IPS-18a (cell line): ENCODE measurements at regions not wholly inside any gene's neighbourhood (a gene's known extent, or its start where the extent isn't known, plus 50 kb on each side); places are given as distances from the start of the nearest gene placed in this dataset.
"Not testable (repeated sequence)": the region's sequence is repeated elsewhere in the genome, so short reads cannot be mapped to it uniquely, and the experiment has no call there.

Experiments
- H3K27ac ChIP-seq: one replicate; pipeline ENCODE4 v1.5.1; 2013; ENCODE audit warnings: low read length
- H3K27me3 ChIP-seq: one replicate; pipeline ENCODE4 v1.6.1; 2013; ENCODE audit warnings: mild to moderate bottlenecking, low read length; ENCODE audit not compliant: control insufficient read depth, insufficient read depth
- H3K36me3 ChIP-seq: one replicate; pipeline ENCODE4 v1.6.1; 2013; ENCODE audit warnings: low read depth, low read length; ENCODE audit not compliant: control insufficient read depth
- H3K4me1 ChIP-seq: one replicate; pipeline ENCODE4 v1.6.1; 2013; ENCODE audit warnings: low read depth, low read length; ENCODE audit not compliant: control insufficient read depth
- H3K4me3 ChIP-seq: one replicate; pipeline ENCODE4 v1.5.1; 2013; ENCODE audit warnings: low read length
- H3K9ac ChIP-seq: one replicate; pipeline ENCODE4 v1.6.1; 2013; ENCODE audit warnings: mild to moderate bottlenecking, low read length, moderate library complexity
- H3K9me3 ChIP-seq: one replicate; pipeline ENCODE4 v1.6.1; 2013; ENCODE audit warnings: low read depth, low read length; ENCODE audit not compliant: control insufficient read depth

DNA sequence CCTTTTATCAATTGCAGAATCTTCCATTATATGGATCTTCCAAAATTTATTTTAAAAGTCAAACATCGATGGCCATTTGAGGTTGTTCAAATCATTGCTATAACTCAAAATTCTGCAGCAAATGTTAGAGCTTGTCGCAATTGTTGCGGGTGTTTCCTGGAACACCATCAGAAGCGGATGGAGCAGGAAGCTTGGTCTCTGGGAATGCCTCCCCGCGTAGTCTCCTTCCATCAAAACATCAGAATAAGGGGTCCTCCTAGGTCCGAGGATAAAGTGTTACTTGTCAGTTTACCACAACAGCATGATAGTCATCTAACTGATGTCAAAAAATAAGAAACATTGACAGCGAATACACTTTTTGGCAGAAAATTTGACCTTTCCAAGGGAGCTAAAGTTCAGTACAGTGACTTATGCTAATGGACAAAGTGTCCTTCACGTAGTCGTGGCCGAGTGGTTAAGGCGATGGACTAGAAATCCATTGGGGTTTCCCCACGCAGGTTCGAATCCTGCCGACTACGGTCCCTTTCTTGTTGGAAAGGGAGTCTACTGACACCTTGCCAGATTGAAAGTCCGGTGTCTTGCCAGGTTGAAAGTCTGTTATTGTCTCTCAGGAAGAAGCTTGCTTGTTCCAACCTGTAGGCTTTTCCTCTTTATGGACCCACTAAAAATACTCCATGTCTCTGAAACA, 59.0 kb upstream of the ZNF184 start:
- H3K9ac ChIP-seq: no peak overlapping the region
- no peak overlapping the region for H3K4me3 ChIP-seq
- no peaks in the 10 kb centered on the region for H3K36me3 ChIP-seq
- H3K27me3 ChIP-seq: no peaks in the 10 kb centered on the region
- H3K9me3 ChIP-seq: no peaks in the 10 kb centered on the region
- H3K4me1 ChIP-seq: no peaks in the 10 kb centered on the region
- no peak overlapping the region for H3K27ac ChIP-seq

DNA sequence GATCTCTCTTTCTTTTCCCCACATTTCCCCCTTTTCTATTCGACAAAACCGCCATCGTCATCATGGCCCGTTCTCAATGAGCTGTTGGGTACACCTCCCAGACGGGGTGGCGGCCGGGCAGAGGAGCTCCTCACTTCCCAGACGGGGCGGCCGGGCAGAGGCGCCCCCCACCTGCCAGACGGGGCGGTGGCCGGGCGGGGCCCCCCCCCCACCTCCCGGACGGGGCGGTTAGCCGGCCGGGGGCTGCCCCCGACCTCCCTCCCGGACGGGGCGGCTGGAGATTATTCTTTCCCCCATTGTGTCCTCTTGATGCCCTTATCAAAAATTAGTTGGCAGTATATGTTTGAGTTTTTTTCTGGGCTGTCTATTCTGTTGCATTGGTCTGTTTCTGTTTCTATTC, 56.9 kb upstream of the ZNF184 start:
- H3K27ac ChIP-seq, H3K9ac ChIP-seq, H3K4me1 ChIP-seq: not testable (repeated sequence)

DNA sequence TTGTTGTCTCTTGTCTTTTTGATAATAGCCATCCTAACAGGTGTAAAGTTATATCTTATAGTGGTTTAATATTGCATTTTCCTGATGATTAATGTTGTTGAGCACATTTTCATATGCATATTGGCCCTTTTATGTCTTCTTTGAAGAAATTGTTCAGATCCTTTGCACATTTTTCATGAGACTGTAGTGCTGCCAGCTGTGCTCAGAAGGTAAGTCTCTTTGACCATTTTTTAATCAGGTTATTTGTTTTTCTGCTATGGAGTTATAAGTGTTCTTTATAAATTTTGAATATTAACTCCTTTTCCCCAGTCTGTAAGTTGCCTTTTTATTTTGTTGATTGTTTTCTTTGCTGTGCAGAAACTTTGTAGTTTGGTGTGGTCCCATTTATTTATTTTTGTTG, 55.8 kb upstream of the ZNF184 start:
- no peaks in the 10 kb centered on the region for H3K4me1 ChIP-seq
- no peak overlapping the region for H3K27ac ChIP-seq
- no peaks in the 10 kb centered on the region for H3K9me3 ChIP-seq
- H3K4me3 ChIP-seq: no peak overlapping the region
- H3K27me3 ChIP-seq: no peaks in the 10 kb centered on the region
- H3K9ac ChIP-seq: no peak overlapping the region
- H3K36me3 ChIP-seq: no peaks in the 10 kb centered on the region

More for the DNA sequence above, 56.9 kb upstream of the ZNF184 start:
- not testable (repeated sequence) for H3K36me3 ChIP-seq, H3K9me3 ChIP-seq, H3K27me3 ChIP-seq, H3K4me3 ChIP-seq
